HepG2 (cell line): ENCODE measurements at regions not wholly inside any gene's neighbourhood (a gene's known extent, or its start where the extent isn't known, plus 50 kb on each side); places are given as distances from the start of the nearest gene placed in this dataset.
A peak's percentile ranks its signal among the peaks of the same experiment; 100 is the strongest.

Experiments used
- ATAC-seq: fragments of 200-7000 bp; cut with Tn5 transposase; 3 replicates; pipeline ENCODE4 v1.9.1; 2020; ENCODE audit warnings: mild to moderate bottlenecking, moderate library complexity
- BruUV-seq: library from RNA; stranded (reverse); fragments of 400-500 nt; replicated peaks from 2 replicates; lab custom pipeline; 2021; lab: Mats Ljungman, UMichigan
- CTCF ChIA-PET: fragments of 300-600 bp; formaldehyde crosslinking; extraction: SDS; loops from one replicate; lab custom pipeline; 2021; ENCODE audit warnings: low total read pairs, inconsistent platforms, low intra/inter-chr PET ratio; lab: Yijun Ruan, JAX
- POLR2A ChIA-PET: fragments of 350-600 bp; sonication (Branson Sonifier 250); formaldehyde crosslinking; loops from one replicate; lab custom pipeline; 2020; ENCODE audit warnings: antibody characterized with exemption, inconsistent platforms; lab: Yijun Ruan, JAX
- DNase-seq: peaks from one replicate; pipeline ENCODE4 v3.0.0-alpha.2; 2015; ENCODE audit warnings: low spot score
- FAIRE-seq: peaks from 3 replicates; lab custom pipeline; 2011; peaks lifted over from hg19 to GRCh38; lab: Jason Lieb, UNC
- H2AFZ ChIP-seq: one replicate; pipeline ENCODE4 v1.6.1; 2011; ENCODE audit warnings: low read length, inconsistent platforms
- H3K27ac ChIP-seq: fragments of 300-600 bp; 3 replicates; pipeline ENCODE4 v1.8.0; 2011; ENCODE audit warnings: mixed run types, mild to moderate bottlenecking, mixed read lengths, low read length, inconsistent platforms; ENCODE audit not compliant: insufficient read depth; ENCODE audit errors: extremely low read length
- H3K27me3 ChIP-seq, 2 experiments: fragments of 200-600 bp in 1 of 2; 2 replicates in 1 of 2; 3 replicates in 1 of 2; pipeline versions ENCODE4 v1.6.0 to v1.8.0; 2011; ENCODE audit warnings: low read length in 2 of 2, mild to moderate bottlenecking in 2 of 2, moderate library complexity in 2 of 2, inconsistent platforms in 1 of 2; ENCODE audit not compliant: insufficient read depth in 2 of 2, control insufficient read depth in 1 of 2
- H3K36me3 ChIP-seq, 2 experiments: fragments of 200-600 bp in 1 of 2; replicated peaks in 1 of 2; 2 replicates in 1 of 2; 3 replicates in 1 of 2; pipeline versions ENCODE4 v1.5.1 to v1.8.0; 2011; ENCODE audit warnings: low read length in 2 of 2, inconsistent platforms in 1 of 2; ENCODE audit not compliant: insufficient read depth in 2 of 2, control insufficient read depth in 1 of 2
- H3K4me1 ChIP-seq: 2 replicates; pipeline ENCODE4 v1.5.1; 2012; ENCODE audit warnings: low read length, inconsistent platforms; ENCODE audit not compliant: insufficient read depth
- H3K4me2 ChIP-seq: 2 replicates; pipeline ENCODE4 v1.6.0; 2011; ENCODE audit warnings: low read depth, low read length, inconsistent platforms
- H3K4me3 ChIP-seq, 3 experiments: fragments of 200-600 bp in 1 of 3; sonication (generic), shearing (Covaris generic) in 1 of 3; replicated peaks in 1 of 3; 2 replicates each; pipeline ENCODE4 v1.5.1; 2011 to 2016; ENCODE audit warnings: low read length in 3 of 3, inconsistent platforms in 2 of 3, low read depth in 2 of 3, mild to moderate bottlenecking in 2 of 3, control low read depth in 1 of 3, mixed read lengths in 1 of 3; ENCODE audit not compliant: insufficient read depth in 1 of 3
- H3K79me2 ChIP-seq: one replicate; pipeline ENCODE4 v1.6.1; 2011; ENCODE audit warnings: low read length, inconsistent platforms; ENCODE audit not compliant: insufficient read depth
- H3K9ac ChIP-seq: 2 replicates; pipeline ENCODE4 v1.6.0; 2011; ENCODE audit warnings: mild to moderate bottlenecking, low read depth, low read length, inconsistent platforms; ENCODE audit not compliant: insufficient read depth
- H3K9me3 ChIP-seq: 2 replicates; pipeline ENCODE4 v1.5.1; 2012; ENCODE audit warnings: mild to moderate bottlenecking, low read length
- H4K20me1 ChIP-seq: 2 replicates; pipeline ENCODE4 v1.6.0; 2011; ENCODE audit warnings: inconsistent platforms, mild to moderate bottlenecking, low read length, moderate library complexity; ENCODE audit not compliant: insufficient read depth
- HMG20B ChIP-seq: conservative IDR thresholded peaks from 2 replicates; pipeline ENCODE4 v1.6.1; 2016; ENCODE audit warnings: missing genetic modification reagents, missing compliant biosample characterization
- TEF ChIP-seq: sonication (generic); formaldehyde crosslinking; IDR thresholded peaks from 2 replicates; pipeline ENCODE4 v1.5.0; 2020; ENCODE audit warnings: missing genetic modification reagents
- ZNF629 ChIP-seq: sonication (generic); formaldehyde crosslinking; conservative IDR thresholded peaks from 2 replicates; pipeline ENCODE4 v1.5.0; 2020; ENCODE audit warnings: missing genetic modification reagents
- ZUFSP ChIP-seq: sonication (generic); formaldehyde crosslinking; IDR thresholded peaks from 2 replicates; pipeline ENCODE4 v1.9.0; 2021; ENCODE audit warnings: missing genetic modification reagents, mild to moderate bottlenecking, borderline replicate concordance
- WGBS: methylation state at CpG from one replicate; pipeline ENCODE4 v1.1.6; 2017; ENCODE audit warnings: low lambda C conversion rate; 5-methylcytosine and 5-hydroxymethylcytosine counted together
- in situ Hi-C: cut with HindIII; loops from 2 replicates; pipeline ENCODE4 v1.10.0; 2017; ENCODE audit warnings: low pct_unique_long_range_greater_than_20kb; ENCODE audit not compliant: extremely low pct_ligation_motif_present
- intact Hi-C: fragments of 100-400 bp; cut with micrococcal nuclease; formaldehyde crosslinking; loops from one replicate; pipeline ENCODE4 v1.10.0; 2022; ENCODE audit not compliant: unreplicated experiment

DNA sequence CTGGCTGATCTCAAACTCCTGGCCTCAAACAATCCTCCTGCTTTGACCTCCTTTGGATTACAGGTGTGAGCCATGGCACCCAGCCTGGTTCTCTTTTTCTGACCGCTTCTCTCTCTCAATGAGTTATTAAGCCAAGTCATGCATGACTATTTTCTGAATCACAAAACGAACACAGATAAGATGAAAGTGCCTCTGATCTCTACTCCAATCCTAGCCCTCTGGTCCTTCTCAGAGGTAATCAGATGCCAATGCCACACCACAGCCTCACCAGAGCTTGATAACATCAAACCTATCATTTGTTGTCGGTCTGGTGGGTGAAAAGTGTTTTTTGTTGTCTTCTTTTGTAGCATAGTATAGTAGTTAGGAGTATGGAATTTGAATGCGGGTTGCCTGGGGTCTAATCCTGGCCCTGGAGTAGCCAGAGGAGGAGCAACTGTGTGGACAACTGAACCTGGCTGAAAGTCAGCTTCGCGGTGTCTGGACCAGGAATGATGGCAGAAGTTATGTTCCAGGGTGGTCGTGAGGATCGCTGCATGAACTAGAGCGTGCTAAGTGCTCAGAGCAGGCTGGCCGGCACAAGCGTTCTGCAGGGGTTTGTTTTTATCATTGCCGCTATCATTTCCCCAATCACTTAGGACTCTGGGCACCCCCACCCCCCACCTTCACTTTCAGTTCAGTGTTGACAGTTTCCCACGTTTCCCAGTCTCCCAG is 77.9 kb downstream of the SPRING1 start:
- H3K4me1 ChIP-seq: peaks cover 48% of the 10 kb centered on the region
- ChIA-PET CTCF (no interaction called here), POLR2A (interaction anchor here (2.3 kb wide), 1 partner anchor 23 kb away, joined by 6 read pairs; no protein-coding TSS in a partner anchor)
- TF ChIP-seq ZUFSP (CRISPR knock-in tag) (no peak), HMG20B (no peak)
- no peak for ATAC-seq
- no peak overlapping the region for H3K4me2 ChIP-seq
- no peak overlapping the region for H3K4me3 ChIP-seq
- in situ Hi-C loops (no loop called here), intact Hi-C loops (no loop called here)
- H3K9ac ChIP-seq: no peak overlapping the region
- no peaks in the 10 kb centered on the region for H4K20me1 ChIP-seq
- no peaks in the 10 kb centered on the region for H3K9me3 ChIP-seq
- 63% methylated on average over 13 of the region's 13 CpGs for WGBS
- FAIRE-seq: no peak
- peaks cover 0 to 17% of the 10 kb centered on the region in 2 experiments; a peak in 1 of 5 replicates for H3K27me3 ChIP-seq
- no peak overlapping the region for H2AFZ ChIP-seq
- no peak for DNase-seq
- no peak overlapping the region for H3K27ac ChIP-seq
- BruUV-seq: no TSS peak
- H3K79me2 ChIP-seq: no peaks in the 10 kb centered on the region
- no peaks in the 10 kb centered on the region for H3K36me3 ChIP-seq

DNA sequence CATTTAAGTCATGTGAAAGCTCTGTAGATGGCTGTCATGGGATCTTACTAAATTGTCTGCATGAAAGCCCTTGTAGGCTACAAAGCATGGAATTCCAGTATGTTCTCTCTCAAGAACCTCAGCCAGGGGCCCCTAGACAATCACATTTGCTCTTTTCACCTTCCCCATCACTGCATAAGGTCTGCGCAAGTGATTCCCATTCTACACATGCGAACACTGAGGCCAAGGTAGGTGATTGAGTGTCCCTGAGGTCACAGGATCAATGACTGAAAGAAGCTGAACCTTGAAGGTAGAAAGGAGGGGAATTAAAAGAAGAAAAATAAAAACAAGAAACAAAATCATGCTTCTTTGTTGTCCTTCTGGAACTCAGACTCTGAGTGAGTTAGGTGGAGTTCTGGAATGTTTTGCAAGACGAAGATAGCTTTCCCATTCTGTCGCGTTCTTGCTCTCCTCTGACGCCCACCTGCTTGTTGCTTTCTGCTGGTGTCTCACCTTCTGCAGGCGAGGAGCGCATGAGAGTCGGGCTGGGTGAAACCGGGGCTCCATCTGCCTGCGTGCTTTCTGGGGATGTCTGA is 79.9 kb downstream of the SPRING1 start:
- H3K4me1 ChIP-seq: peaks cover 36% of the 10 kb centered on the region
- FAIRE-seq (no peak), ATAC-seq (no peak), DNase-seq (no peak)
- TF ChIP-seq TEF (no peak), ZNF629 (peak; percentile 64)
- ChIA-PET POLR2A (interaction anchor here (2.3 kb wide), 1 partner anchor 21 kb away, joined by 6 read pairs; no protein-coding TSS in a partner anchor), CTCF (no interaction called here)
- peaks cover 0 to 17% of the 10 kb centered on the region in 2 experiments; a peak in 1 of 5 replicates for H3K27me3 ChIP-seq
- intact Hi-C loops: no loop called here
- no peak overlapping the region for H3K9ac ChIP-seq
- H4K20me1 ChIP-seq: no peaks in the 10 kb centered on the region
- WGBS: 32% methylated on average over 10 of the region's 11 CpGs
- H3K27ac ChIP-seq: no peak overlapping the region
- H3K9me3 ChIP-seq: no peaks in the 10 kb centered on the region
- H3K79me2 ChIP-seq: no peaks in the 10 kb centered on the region
- H3K36me3 ChIP-seq: no peaks in the 10 kb centered on the region
- no TSS peak for BruUV-seq
- H3K4me3 ChIP-seq: peak overlapping the region; percentile 9 to 51 (median 22); a peak in 3 of 6 replicates
- in situ Hi-C loops: no loop called here
- H3K4me2 ChIP-seq: peak overlapping the region; percentile 75
- H2AFZ ChIP-seq: no peak overlapping the region
